ENCODE measurements at regions not wholly inside any gene's neighbourhood (a gene's known extent, or its start where the extent isn't known, plus 50 kb on each side); places are given as distances from the start of the nearest gene placed in this dataset.

DNA sequence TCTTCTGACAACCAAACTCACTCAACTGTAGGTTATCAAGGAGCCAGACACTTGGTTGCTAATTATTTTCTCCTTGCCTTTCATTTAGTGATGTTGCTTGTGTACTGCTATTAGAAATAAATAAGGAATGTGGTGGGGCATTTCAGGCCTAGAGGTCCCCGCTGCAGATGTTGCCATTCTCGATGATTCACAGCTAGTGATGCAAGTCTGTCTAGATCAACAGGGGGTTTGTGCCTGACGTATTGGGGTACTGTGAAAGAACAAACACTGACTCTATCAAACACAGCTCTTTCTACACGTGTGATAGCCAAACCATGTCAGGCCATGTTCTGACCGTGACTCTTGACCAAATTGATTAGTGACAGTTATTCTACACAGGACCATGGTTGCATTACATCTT is 144.7 kb downstream of the OSTF1 start:
- TF ChIP-seq, protein P1, sequence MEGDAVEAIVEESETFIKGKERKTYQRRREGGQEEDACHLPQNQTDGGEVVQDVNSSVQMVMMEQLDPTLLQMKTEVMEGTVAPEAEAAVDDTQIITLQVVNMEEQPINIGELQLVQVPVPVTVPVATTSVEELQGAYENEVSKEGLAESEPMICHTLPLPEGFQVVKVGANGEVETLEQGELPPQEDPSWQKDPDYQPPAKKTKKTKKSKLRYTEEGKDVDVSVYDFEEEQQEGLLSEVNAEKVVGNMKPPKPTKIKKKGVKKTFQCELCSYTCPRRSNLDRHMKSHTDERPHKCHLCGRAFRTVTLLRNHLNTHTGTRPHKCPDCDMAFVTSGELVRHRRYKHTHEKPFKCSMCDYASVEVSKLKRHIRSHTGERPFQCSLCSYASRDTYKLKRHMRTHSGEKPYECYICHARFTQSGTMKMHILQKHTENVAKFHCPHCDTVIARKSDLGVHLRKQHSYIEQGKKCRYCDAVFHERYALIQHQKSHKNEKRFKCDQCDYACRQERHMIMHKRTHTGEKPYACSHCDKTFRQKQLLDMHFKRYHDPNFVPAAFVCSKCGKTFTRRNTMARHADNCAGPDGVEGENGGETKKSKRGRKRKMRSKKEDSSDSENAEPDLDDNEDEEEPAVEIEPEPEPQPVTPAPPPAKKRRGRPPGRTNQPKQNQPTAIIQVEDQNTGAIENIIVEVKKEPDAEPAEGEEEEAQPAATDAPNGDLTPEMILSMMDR (conservative IDR thresholded peaks at IDR 0.05; ENCODE audit: low read depth, low read length): no peak
- TF ChIP-seq POLR2A (IDR thresholded peaks at IDR 0.05; ENCODE audit: low read depth, low read length) (no peak), SMC3 (IDR thresholded peaks at IDR 0.05; ENCODE audit: low read depth, low read length) (no peak), RAD21 (IDR thresholded peaks at IDR 0.05; ENCODE audit: low read length) (no peak), RFX5 (IDR thresholded peaks at IDR 0.05; ENCODE audit: low read depth, low read length) (no peak), MAZ (IDR thresholded peaks at IDR 0.05; ENCODE audit: borderline replicate concordance, low read depth, low read length) (no peak), RCOR1 (IDR thresholded peaks at IDR 0.05; ENCODE audit: insufficient replicate concordance, low read length) (no peak)
